Erythroblast (primary cell): ENCODE measurements at regions not wholly inside any gene's neighbourhood (a gene's known extent, or its start where the extent isn't known, plus 50 kb on each side); places are given as distances from the start of the nearest gene placed in this dataset.

Source experiments
- GATA1 ChIP-seq: IDR thresholded peaks from 2 replicates; pipeline ENCODE4 v1.6.1; 2011; ENCODE audit warnings: low read depth, mild to moderate bottlenecking, control low read depth, low read length, moderate library complexity
- POLR2A ChIP-seq: IDR thresholded peaks from 2 replicates; pipeline ENCODE4 v1.6.1; 2011; ENCODE audit warnings: mild to moderate bottlenecking, low read length

DNA sequence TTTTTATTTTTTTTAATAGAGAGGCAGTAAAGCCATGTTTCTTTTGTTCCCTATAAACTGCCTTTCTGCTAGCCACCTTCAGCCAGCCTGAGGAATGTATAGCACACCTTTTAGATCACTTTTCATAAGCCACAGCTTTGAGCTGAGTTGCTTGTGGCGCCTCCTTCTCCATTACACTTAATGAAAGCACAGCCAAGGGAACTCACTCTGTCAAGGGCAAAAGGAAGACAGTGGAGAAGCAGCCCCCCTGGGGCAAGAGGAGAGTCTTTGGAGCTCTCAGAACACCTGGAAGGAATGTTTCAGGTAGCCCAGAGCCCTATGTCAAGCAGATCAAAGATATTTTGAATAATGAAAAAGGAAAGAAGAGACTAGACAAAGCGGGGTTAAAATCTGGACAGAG is 235.1 kb downstream of the CLIC5 start:
- no peak for TF ChIP-seq POLR2A
- TF ChIP-seq GATA1 = no peak
